HepG2 (cell line): ENCODE measurements at regions not wholly inside any gene's neighbourhood (a gene's known extent, or its start where the extent isn't known, plus 50 kb on each side); places are given as distances from the start of the nearest gene placed in this dataset.

Experiments
- ARID4A ChIP-seq: sonication (generic); formaldehyde crosslinking; IDR thresholded peaks from 2 replicates; pipeline ENCODE4 v1.5.0; 2020; ENCODE audit warnings: mild to moderate bottlenecking, missing genetic modification reagents, borderline replicate concordance
- NR2C2 ChIP-seq: sonication (generic); formaldehyde crosslinking; IDR thresholded peaks from 2 replicates; pipeline ENCODE4 v1.4.0; 2020; ENCODE audit warnings: missing genetic modification reagents, mild to moderate bottlenecking, moderate library complexity, borderline replicate concordance
- RARA ChIP-seq: IDR thresholded peaks from 2 replicates; pipeline ENCODE4 v1.6.1; 2016; ENCODE audit warnings: missing genetic modification reagents, missing compliant biosample characterization
- REPIN1 ChIP-seq: sonication (generic); formaldehyde crosslinking; IDR thresholded peaks from 2 replicates; pipeline ENCODE4 v1.8.0; 2022; ENCODE audit warnings: missing genetic modification reagents, low read depth, mild to moderate bottlenecking, borderline replicate concordance
- WIZ ChIP-seq: sonication (generic); formaldehyde crosslinking; IDR thresholded peaks from 2 replicates; pipeline ENCODE4 v1.5.1; 2020; ENCODE audit warnings: mild to moderate bottlenecking, missing genetic modification reagents
- ZMYM3 ChIP-seq: sonication (generic); formaldehyde crosslinking; IDR thresholded peaks from 2 replicates; pipeline ENCODE4 v1.5.1; 2020; ENCODE audit warnings: mild to moderate bottlenecking, missing genetic modification reagents
- ZNF317 ChIP-seq: sonication (generic); formaldehyde crosslinking; IDR thresholded peaks from 2 replicates; pipeline ENCODE4 v1.5.0; 2020; ENCODE audit warnings: mild to moderate bottlenecking, missing genetic modification reagents
- ZNF652 ChIP-seq: IDR thresholded peaks from 2 replicates; pipeline ENCODE4 v1.6.1; 2016; ENCODE audit warnings: low read depth, borderline replicate concordance
- TF ChIP-seq, protein P1 (sequence below): IDR thresholded peaks from 2 replicates; pipeline ENCODE4 v1.6.1; 2016; ENCODE audit warnings: low read depth, missing genetic modification reagents, missing compliant biosample characterization
- TF ChIP-seq, protein P2 (sequence below): sonication (generic); formaldehyde crosslinking; IDR thresholded peaks from 2 replicates; pipeline ENCODE4 v1.4.0; 2020; ENCODE audit warnings: low read depth, mild to moderate bottlenecking, missing genetic modification reagents
- TF ChIP-seq, protein P3 (sequence below): sonication (generic); formaldehyde crosslinking; IDR thresholded peaks from 2 replicates; pipeline ENCODE4 v1.4.0; 2020; ENCODE audit warnings: missing genetic modification reagents

DNA sequence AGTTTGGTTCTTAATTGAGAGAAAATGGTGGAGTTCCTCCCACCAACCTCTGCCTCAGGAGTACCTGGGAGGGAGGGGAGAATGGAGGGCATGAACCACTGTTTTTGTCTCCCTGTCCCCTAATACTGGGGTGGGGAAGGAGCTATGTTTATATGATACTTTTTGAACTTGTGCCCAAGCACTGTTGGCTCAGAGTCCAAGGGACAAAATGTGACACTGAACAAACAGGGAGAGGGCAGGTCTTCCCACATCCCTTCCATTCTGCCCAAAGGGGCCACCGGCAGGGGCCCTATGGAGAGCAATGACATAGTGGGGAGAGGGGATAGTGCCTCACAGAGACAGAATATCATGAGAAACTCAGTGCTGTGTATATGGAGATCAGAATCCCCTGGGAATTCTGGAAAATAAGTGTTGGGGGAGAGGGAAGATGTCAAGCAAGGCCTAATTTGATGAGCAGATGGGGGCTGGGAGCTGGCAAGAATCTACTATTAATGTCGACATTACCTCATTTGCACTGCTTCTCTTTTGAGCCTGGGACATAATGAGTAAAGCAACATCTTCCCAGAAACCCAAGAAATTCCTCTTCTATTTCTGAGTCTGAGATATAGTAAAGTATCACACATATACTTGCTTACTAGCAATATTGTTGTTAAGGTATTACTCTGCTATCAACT is 180.6 kb downstream of the CYP26A1 start (continued):
- TF ChIP-seq, protein P1, sequence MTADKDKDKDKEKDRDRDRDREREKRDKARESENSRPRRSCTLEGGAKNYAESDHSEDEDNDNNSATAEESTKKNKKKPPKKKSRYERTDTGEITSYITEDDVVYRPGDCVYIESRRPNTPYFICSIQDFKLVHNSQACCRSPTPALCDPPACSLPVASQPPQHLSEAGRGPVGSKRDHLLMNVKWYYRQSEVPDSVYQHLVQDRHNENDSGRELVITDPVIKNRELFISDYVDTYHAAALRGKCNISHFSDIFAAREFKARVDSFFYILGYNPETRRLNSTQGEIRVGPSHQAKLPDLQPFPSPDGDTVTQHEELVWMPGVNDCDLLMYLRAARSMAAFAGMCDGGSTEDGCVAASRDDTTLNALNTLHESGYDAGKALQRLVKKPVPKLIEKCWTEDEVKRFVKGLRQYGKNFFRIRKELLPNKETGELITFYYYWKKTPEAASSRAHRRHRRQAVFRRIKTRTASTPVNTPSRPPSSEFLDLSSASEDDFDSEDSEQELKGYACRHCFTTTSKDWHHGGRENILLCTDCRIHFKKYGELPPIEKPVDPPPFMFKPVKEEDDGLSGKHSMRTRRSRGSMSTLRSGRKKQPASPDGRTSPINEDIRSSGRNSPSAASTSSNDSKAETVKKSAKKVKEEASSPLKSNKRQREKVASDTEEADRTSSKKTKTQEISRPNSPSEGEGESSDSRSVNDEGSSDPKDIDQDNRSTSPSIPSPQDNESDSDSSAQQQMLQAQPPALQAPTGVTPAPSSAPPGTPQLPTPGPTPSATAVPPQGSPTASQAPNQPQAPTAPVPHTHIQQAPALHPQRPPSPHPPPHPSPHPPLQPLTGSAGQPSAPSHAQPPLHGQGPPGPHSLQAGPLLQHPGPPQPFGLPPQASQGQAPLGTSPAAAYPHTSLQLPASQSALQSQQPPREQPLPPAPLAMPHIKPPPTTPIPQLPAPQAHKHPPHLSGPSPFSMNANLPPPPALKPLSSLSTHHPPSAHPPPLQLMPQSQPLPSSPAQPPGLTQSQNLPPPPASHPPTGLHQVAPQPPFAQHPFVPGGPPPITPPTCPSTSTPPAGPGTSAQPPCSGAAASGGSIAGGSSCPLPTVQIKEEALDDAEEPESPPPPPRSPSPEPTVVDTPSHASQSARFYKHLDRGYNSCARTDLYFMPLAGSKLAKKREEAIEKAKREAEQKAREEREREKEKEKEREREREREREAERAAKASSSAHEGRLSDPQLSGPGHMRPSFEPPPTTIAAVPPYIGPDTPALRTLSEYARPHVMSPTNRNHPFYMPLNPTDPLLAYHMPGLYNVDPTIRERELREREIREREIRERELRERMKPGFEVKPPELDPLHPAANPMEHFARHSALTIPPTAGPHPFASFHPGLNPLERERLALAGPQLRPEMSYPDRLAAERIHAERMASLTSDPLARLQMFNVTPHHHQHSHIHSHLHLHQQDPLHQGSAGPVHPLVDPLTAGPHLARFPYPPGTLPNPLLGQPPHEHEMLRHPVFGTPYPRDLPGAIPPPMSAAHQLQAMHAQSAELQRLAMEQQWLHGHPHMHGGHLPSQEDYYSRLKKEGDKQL (CRISPR knock-in tag), result 0 out of 2 replicates have a peak, but pooled peaks have one; percentile 17
- peak; percentile 35; the same call in 1 of the 2 replicates for TF ChIP-seq ARID4A
- TF ChIP-seq ZMYM3 (CRISPR knock-in tag), result peak; percentile 76
- 0 out of 2 replicates have a peak, but pooled peaks have one; percentile 24 for TF ChIP-seq ZNF652
- TF ChIP-seq, protein P2, sequence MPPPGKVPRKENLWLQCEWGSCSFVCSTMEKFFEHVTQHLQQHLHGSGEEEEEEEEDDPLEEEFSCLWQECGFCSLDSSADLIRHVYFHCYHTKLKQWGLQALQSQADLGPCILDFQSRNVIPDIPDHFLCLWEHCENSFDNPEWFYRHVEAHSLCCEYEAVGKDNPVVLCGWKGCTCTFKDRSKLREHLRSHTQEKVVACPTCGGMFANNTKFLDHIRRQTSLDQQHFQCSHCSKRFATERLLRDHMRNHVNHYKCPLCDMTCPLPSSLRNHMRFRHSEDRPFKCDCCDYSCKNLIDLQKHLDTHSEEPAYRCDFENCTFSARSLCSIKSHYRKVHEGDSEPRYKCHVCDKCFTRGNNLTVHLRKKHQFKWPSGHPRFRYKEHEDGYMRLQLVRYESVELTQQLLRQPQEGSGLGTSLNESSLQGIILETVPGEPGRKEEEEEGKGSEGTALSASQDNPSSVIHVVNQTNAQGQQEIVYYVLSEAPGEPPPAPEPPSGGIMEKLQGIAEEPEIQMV (CRISPR knock-in tag), result 0 out of 2 replicates have a peak, but pooled peaks have one; percentile 41
- TF ChIP-seq, protein P3, sequence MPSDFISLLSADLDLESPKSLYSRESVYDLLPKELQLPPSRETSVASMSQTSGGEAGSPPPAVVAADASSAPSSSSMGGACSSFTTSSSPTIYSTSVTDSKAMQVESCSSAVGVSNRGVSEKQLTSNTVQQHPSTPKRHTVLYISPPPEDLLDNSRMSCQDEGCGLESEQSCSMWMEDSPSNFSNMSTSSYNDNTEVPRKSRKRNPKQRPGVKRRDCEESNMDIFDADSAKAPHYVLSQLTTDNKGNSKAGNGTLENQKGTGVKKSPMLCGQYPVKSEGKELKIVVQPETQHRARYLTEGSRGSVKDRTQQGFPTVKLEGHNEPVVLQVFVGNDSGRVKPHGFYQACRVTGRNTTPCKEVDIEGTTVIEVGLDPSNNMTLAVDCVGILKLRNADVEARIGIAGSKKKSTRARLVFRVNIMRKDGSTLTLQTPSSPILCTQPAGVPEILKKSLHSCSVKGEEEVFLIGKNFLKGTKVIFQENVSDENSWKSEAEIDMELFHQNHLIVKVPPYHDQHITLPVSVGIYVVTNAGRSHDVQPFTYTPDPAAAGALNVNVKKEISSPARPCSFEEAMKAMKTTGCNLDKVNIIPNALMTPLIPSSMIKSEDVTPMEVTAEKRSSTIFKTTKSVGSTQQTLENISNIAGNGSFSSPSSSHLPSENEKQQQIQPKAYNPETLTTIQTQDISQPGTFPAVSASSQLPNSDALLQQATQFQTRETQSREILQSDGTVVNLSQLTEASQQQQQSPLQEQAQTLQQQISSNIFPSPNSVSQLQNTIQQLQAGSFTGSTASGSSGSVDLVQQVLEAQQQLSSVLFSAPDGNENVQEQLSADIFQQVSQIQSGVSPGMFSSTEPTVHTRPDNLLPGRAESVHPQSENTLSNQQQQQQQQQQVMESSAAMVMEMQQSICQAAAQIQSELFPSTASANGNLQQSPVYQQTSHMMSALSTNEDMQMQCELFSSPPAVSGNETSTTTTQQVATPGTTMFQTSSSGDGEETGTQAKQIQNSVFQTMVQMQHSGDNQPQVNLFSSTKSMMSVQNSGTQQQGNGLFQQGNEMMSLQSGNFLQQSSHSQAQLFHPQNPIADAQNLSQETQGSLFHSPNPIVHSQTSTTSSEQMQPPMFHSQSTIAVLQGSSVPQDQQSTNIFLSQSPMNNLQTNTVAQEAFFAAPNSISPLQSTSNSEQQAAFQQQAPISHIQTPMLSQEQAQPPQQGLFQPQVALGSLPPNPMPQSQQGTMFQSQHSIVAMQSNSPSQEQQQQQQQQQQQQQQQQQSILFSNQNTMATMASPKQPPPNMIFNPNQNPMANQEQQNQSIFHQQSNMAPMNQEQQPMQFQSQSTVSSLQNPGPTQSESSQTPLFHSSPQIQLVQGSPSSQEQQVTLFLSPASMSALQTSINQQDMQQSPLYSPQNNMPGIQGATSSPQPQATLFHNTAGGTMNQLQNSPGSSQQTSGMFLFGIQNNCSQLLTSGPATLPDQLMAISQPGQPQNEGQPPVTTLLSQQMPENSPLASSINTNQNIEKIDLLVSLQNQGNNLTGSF (CRISPR knock-in tag), result no peak
- TF ChIP-seq ZNF317, result peak; percentile 40; the same call in 1 of the 2 replicates
- peak; percentile 57; the same call in 1 of the 2 replicates for TF ChIP-seq REPIN1 (CRISPR knock-in tag)
- peak; percentile 86 for TF ChIP-seq RARA (CRISPR knock-in tag)
- TF ChIP-seq NR2C2 (CRISPR knock-in tag), result peak; percentile 43; the same call in 1 of the 2 replicates
- TF ChIP-seq WIZ (CRISPR knock-in tag), result no peak; the same call in 1 of the 2 replicates
